NCI-H1105 treated with DMSO at 0.1 percent for 48 hours (cell line): ENCODE measurements at regions not wholly inside any gene's neighbourhood (a gene's known extent, or its start where the extent isn't known, plus 50 kb on each side); places are given as distances from the start of the nearest gene placed in this dataset.

Experiments
- DNase-seq: peaks from one replicate; lab custom pipeline; 2025; lab: John Stamatoyannopoulos, UW

DNA sequence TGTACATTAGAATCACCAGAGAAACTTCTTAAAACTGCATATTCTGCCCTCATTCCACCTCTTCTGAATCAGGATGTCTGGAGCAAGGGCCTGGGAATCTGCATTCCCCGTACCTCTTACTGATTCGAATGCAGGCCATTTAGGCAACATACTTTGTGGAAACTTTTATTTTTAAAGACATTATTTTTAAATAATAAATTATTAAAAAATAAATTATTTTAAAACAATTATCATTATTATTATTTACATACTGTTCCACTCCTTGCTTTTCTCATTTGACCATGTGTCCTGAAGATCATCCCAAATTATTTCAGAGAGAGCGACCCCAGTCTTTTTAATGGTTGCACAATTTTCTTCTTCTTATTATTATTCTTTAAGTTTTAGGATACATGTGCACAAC is 336.6 kb upstream of the TBC1D5 start:
- no peak for DNase-seq

GRCh38 chr3:18077128-18077840 is 334.9 kb upstream of the TBC1D5 start:
- no peak for DNase-seq

DNA sequence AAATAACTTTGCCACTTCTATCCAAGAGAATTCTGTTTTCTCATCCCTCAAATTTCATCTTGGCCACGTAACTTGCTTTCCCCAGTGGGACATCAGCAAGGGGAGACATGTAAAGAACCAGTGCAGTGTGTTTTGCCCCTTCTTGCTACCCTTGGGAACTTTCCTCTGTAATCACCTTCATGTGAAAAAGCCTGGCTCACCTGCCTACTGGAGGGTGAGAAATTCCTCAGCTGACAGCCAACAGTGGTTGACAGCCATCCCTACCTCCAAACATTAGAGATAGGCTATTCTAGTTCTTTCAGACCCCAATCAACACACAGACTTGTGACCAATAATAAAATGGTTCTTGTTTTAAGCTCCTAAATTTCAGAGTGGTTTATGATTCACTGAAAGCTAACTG is 333.9 kb upstream of the TBC1D5 start:
- no peak for DNase-seq

DNA sequence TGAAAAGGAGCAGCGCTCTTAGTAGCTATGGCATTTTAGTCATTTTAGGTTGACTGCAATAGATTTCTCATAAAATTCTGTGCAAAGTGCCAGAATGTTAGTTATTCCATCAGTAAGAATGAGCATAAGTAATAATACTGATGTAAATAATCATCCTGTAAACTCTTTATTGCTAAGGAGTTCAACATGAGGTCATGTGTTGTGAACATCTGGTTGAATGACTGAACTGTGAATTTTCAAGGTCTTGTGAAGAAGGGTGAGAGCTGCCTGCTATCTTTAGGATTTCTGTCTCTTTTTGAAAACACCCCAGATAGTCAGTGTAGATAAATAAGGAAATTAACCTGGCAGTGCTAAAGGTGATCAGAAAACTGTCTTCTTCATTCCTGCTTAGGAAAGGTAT is 333.4 kb upstream of the TBC1D5 start:
- DNase-seq = no peak

DNA sequence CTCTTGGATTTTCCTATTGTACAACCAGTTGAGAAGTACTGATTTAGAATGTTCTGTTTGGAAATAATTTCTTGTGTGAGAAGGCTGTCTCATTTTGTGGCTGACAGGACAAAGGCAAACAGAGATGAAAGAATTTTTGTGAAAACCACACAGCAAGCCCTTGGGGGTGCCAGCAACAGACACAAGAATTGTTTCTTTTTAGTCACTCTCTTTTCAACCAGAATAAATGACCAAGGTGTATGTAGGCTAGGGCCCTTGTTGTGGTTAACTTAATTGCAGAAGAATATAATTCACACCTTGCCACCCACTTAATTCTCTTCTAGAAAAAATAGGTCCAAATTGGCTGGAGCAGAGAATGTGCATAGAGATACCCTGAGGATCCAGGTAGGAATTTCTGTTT is 329.4 kb upstream of the TBC1D5 start:
- DNase-seq = no peak

DNA sequence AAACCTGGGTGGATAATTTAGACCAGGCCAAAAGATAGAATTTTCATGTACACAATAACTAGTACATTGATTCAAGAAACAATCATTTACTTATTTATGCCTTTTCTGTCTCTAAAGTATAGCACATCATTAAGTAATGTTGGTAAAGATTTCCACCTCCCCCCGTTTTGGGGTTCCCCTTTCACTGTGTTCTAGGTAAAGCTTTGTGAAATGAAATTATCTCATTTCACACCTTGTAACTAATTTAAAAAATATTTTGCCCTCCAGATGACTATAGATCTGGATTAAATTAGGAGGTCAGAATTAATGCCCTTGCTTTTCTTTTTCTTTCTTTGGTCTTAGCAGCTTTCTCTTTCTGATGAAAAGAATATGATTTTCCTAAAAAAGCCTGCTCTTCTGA is 328.5 kb upstream of the TBC1D5 start:
- no peak for DNase-seq

- no peak for DNase-seq
Observed at GRCh38 chr3:18070231-18070630, 327.8 kb upstream of the TBC1D5 start.

- no peak for DNase-seq
Observed at GRCh38 chr3:18069568-18069967, 327.1 kb upstream of the TBC1D5 start.

- no peak for DNase-seq
Observed at GRCh38 chr3:18066899-18067582, 324.6 kb upstream of the TBC1D5 start.

GRCh38 chr3:18064586-18064985 is 322.2 kb upstream of the TBC1D5 start:
- no peak for DNase-seq

DNA sequence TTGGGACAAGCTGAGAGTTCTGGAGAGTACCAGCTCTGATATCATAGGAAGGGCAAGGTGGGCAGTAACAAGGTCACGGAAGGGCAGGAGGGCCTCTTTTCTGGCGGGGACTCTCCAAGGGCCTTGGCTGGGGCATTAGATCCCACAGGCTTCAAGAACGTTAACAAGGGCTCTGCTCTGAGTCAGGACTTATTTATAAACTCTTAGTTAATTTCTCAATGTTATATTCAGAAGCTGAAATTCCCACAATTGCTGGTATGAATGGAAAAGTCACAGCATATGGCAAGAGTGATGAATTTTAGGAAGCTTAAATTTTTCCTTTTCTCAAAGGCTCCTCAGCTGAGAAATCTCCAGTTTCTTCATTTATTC is 320.2 kb upstream of the TBC1D5 start:
- no peak for DNase-seq

DNA sequence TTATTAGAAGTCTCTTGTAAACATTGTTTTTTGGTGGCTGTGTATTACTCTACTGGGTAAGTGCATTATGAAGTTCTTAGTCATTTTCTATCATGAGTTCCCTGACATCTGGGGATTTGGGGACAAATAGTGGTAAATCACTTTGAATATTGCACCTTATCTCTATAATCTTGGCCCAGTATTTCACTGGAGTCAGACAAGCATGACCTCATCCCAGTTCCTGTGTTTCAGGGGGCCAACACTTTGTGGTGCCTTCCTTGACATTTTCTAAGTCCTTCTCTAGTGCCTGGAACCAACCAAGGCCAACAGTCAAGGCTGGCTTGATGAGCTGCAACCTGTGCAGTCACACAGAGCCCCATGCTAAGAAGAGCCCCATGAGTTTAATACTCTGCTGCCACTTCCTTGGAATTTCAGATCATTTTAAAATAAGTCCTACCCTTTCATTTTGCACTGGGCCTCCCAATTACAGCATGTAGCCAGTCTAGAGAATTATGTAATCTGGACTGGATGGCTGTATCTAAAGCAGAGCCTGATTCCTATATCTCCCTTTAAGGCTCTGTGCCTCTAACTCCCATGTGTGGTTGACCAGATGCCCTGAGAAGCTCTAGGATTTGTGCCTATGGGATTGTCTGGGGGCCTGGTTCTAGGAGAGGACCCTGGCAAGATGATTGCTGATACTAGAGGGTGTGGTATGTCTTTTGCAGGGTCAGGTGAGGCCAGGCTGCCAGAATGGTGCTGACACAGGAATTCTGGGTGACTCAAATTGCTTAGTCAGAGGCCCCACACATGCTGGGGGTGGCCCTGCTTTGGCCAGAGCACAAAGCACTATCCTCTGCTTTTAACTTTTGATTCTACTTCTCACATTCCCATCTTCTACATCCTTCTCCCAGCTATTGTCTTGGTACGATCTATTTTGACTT is 319.6 kb upstream of the TBC1D5 start:
- no peak for DNase-seq

DNA sequence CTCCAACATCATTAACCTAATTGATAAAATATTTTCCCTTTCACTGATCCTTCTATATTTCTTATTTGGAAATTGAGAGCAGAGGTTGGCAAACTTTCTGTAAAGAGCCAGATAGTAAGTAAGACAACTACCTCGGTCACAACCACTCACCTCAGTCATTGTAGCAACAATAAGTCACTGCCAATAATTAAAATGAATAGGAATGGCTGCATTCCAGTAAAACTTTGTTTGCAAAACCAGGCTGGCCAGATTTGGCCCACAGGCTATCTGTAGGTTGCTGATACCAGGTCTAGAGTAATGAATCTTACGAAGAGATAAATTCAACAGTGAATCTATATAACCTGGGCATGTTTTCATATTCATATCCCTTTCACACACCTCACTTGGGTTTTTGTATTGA is 316.2 kb upstream of the TBC1D5 start:
- DNase-seq = no peak

- DNase-seq = no peak
Observed at GRCh38 chr3:18057471-18058091, 315.1 kb upstream of the TBC1D5 start.

- DNase-seq = no peak
Observed at GRCh38 chr3:18054625-18055024, 312.2 kb upstream of the TBC1D5 start.

DNA sequence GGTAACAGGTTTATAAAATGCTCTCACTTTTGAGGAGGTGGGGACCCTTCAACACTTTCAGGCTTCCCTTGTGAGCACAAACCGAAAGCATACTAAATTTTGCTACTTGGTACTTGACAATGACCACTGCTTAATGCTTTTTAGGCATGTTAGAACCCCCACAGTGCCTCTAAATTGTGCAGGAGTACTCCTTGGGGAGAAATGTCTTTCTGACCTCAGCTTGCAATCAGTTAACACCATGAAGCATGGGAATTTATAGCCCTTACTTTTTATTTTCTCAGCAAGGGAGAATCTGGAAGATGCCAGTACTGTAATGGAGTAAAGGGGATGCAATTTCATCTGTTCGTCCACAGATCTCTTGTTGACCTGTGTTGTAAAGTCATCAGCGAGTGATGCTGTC is 308.9 kb upstream of the TBC1D5 start:
- DNase-seq = no peak

DNA sequence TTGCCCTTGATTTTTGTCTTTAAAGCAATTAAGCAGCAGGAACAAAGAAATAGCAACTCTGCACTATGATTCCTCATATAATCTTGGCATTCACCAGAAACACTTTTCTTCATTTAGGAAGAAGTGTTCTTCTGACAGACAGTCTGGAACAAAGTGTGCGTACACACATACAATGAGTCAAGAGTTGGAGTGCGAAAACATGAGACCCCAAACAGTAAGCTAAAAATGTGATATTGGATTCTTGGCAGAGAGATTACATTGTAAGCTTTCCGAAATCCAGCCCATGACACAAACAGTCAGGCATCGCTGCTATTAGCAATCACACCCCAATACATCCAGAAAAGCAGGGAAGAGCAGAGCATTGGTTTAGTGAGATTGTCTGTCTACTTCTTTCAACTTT is 306.7 kb upstream of the TBC1D5 start:
- DNase-seq = no peak

DNA sequence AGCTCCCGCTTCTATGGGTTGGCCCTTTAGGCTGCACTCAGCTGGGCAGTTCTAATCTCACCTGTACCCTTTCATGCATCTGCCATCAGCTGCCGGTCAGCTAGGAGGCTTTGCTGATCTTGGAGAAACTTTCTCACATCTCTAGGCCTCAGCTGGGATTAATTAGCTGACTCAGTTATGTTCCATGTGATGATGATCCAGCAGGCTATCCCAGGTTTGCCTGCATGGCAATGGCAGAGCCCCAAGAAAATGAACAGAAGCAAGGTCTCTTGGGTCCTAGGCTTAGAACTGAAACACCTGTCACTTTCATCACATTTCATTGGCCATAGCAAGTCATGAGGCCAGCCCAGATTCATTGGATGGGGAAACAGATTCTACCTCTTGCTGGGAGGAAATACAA is 304.6 kb upstream of the TBC1D5 start:
- no peak for DNase-seq

- DNase-seq = no peak
Observed at GRCh38 chr3:18046131-18046915, 303.9 kb upstream of the TBC1D5 start.

DNA sequence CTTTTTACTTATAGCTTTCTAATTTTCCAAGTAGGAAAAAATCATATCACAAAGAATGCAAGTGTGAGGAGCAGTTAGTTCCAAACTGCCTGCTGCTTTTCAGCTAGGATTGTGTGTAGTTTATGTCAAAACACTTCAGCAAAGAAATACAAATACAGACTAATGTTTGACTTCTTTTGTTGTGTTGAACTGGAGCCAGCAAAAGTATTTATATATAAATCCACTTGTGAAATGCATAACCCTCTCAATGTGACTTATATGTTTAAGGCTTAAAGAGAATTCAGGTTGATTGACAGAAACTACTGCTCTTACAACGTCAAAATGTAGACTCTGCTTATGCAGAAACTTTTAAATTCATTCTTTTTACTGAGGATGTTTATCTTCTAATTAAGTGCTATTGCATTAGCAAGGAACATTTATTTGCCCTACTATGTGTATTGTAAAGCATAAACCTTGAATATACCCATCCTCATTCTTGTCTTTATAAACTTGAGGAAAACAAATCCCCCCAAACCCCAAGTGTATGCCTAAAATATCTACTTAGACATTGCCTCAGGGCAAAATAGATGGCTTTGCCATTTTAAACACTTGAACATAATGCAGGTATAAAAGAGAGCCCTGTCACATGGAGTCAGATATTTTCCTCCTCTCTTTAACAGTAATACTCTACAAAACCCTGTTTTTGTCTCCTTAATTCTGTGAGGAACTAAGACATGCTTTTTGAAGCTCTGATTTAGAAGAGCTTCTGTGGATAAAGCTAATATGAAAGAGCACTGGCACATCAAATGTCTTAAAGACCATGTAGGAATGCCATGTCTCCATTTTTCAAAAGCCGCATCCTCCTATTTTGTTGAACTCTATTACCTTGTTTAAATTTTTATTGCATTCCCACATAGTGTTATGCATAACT is 302.8 kb upstream of the TBC1D5 start:
- DNase-seq = peak; percentile 27

DNA sequence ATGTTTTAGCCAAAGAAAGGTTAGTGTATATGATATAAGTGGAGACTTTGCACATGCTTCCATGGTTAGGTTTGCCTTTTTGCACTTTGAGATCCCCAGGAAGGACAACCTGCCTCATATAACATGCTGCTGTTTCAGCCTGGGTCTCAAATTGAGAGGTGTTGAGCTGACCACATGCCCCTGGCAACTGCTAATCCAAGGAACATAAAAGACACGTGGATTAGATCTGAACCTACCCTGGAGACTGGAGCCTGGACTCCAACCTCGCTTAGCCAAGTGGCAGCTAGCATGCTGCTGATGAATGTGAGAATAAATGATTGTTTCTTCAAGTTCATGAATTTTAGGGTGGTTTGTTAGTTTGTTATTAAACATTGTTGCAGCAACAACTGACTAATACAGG is 301.8 kb upstream of the TBC1D5 start:
- no peak for DNase-seq
